Pancreas (tissue), 10 donors: ENCODE measurements at regions not wholly inside any gene's neighbourhood (a gene's known extent, or its start where the extent isn't known, plus 50 kb on each side); places are given as distances from the start of the nearest gene placed in this dataset.
"Not testable (repeated sequence)": the region's sequence is repeated elsewhere in the genome, so short reads cannot be mapped to it uniquely, and the experiment has no call there.

ENCODE experiments used
- ATAC-seq, 4 donors: fragments of 200-7000 bp; cut with Tn5 transposase; one replicate each; pipeline versions ENCODE4 v1.8.0 to v1.9.1; 2020; ENCODE audit warnings: mild to moderate bottlenecking in 4 of 4, moderate library complexity in 4 of 4
- DNase-seq, 6 donors: peaks; one replicate each; pipeline ENCODE4 v3.0.0-alpha.2; 2020
- FAIRE-seq: peaks from 2 replicates; lab custom pipeline; 2012; peaks lifted over from hg19 to GRCh38; lab: Jason Lieb, UNC
- H3K27ac ChIP-seq, 4 donors: fragments of 200-600 bp; sonication (generic); 1 replicate in 3 of 4; 2 replicates in 1 of 4; pipeline versions ENCODE4 v1.5.0 to v1.8.0; 2020
- H3K27me3 ChIP-seq, 4 donors: fragments of 200-600 bp; one replicate each; pipeline ENCODE4 v1.8.0; 2021
- H3K36me3 ChIP-seq, 3 donors: fragments of 200-600 bp; sonication (generic) in 1 of 3; one replicate each; pipeline versions ENCODE4 v1.5.0 to v1.8.0; 2020 to 2021
- H3K4me1 ChIP-seq, 3 donors: fragments of 200-600 bp; one replicate each; pipeline ENCODE4 v1.8.0; 2021
- H3K4me3 ChIP-seq, 4 donors: fragments of 200-600 bp; sonication (generic) in 2 of 4; one replicate each; pipeline versions ENCODE4 v1.5.0 to v1.8.0; 2020 to 2021
- H3K9me3 ChIP-seq, 4 donors: fragments of 200-600 bp; one replicate each; pipeline ENCODE4 v1.8.0; 2021
- WGBS, 2 donors: extraction: QIAGEN DNeasy Blood & Tissue Kit; methylation state at CpG; one replicate each; pipeline ENCODE4 v1.1.7; 2013; 5-methylcytosine and 5-hydroxymethylcytosine counted together
- intact Hi-C, 3 donors: fragments of 100-400 bp; cut with DNase I; formaldehyde crosslinking; loops; one replicate each; pipeline versions ENCODE4 v1.11.1 to v1.14.2; 2022
- TF ChIP-seq, protein P1 (sequence below), 4 donors: fragments of 200-600 bp; sonication (generic) in 3 of 4; IDR thresholded peaks; one replicate each; pipeline versions ENCODE4 v1.5.0 to v1.8.0; 2021; ENCODE audit warnings: antibody characterized with exemption in 4 of 4
- donor health status: healthy with polysubstance abuse.
- donor health status: DM: no; HTN: no; CAD: no; lungs with moderate emphysema.
- donor health status: DM: no; HTN: no; CAD: no.
- donor health status: control.
- donor health status: control.
- donor health status: Bipolar disorder and iron deficiency.
- donor health status: DM: yes; HTN: yes; CAD: no.
- donor health status: DM: no; HTN: no; CAD: no.
- donor health status: DM: no; HTN: no; CAD: no.
- donor health status: DM: yes; HTN: yes; CAD: no.

DNA sequence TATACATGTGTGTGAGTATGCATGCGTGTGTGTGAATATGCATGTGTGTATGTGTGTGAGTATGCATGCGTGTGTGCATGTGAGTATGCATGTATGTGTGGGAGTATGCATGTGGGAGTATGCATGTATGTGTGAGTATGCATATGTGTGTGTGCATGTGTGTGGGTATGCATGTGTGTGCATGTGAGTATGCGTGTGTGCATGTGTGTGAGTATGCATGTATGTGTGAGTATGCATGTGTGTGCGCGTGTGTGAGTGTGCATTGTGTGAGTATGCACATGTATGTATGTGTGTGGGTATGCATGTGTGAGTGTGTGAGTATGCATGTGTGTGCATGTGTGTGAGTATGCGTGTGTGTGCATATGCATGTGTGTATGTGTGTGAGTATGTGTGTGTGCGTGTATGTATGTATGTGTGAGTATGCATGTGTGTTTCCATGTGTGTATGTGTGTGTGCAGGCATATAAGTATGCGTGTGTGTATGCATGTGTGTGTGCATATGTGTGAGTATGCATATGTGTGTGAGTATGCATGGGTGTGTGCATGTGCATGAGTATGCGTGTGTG, 97.9 kb upstream of the MED13L start:
- no peaks in the 10 kb centered on the region for H3K27me3 ChIP-seq
- peaks cover 0 to 8% (median 7%) of the 10 kb centered on the region in 3 donors for H3K4me1 ChIP-seq
- intact Hi-C loops, result no loop called here
- H3K36me3 ChIP-seq, result no peaks in the 10 kb centered on the region
- no peak overlapping the region for H3K4me3 ChIP-seq
- FAIRE-seq (no peak), ATAC-seq (no peak), DNase-seq (no peak)
- WGBS, 2 donors, result 83 to 92% methylated on average over 9 of the region's 9 CpGs
- TF ChIP-seq, protein P1, sequence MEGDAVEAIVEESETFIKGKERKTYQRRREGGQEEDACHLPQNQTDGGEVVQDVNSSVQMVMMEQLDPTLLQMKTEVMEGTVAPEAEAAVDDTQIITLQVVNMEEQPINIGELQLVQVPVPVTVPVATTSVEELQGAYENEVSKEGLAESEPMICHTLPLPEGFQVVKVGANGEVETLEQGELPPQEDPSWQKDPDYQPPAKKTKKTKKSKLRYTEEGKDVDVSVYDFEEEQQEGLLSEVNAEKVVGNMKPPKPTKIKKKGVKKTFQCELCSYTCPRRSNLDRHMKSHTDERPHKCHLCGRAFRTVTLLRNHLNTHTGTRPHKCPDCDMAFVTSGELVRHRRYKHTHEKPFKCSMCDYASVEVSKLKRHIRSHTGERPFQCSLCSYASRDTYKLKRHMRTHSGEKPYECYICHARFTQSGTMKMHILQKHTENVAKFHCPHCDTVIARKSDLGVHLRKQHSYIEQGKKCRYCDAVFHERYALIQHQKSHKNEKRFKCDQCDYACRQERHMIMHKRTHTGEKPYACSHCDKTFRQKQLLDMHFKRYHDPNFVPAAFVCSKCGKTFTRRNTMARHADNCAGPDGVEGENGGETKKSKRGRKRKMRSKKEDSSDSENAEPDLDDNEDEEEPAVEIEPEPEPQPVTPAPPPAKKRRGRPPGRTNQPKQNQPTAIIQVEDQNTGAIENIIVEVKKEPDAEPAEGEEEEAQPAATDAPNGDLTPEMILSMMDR (IDR thresholded peaks at IDR 0.05), result no peak
- H3K27ac ChIP-seq, result no peak overlapping the region
- H3K9me3 ChIP-seq, result no peaks in the 10 kb centered on the region

DNA sequence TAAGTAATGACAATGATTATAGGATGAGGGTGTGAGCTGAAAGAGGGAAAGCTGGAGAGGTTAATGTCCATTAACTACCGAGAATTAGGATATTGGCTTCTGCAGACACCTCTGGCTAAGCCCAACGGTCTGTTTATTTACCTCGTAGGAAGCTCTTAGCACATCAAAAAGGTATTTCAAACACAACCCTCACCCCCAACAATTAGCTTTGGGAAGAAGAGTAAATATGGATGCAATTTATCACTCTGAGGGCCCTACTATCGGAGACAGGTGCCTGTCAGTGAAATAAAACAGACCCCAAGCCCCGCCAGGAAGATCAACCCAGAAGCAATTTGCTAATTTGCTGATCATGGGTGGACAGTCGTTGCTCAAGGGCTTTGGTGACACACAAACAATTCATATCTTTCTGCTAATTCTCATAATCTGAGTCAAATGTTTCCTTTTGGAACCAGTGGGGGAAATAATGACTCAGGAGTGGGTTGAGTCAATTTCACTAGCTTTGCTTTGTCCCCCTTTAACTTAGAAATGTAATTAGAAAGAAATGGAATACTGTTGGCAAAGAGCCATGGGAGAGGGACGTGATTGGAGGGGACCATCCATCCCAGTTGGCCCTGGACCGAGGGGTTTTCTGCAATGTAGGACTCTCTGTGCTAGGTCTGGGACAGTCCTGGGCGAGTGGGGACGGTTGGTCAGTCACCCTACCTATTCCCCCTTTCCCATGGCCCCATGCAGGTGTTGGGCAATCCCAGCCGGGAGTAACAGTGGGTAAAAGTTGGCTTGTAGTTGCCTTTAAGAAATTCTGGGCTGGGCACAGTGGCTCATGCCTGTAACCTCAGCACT, 99.1 kb upstream of the MED13L start:
- Histone ChIP-seq H3K27me3 (no peaks in the 10 kb centered on the region), H3K36me3 (no peaks in the 10 kb centered on the region), H3K4me1 (peaks cover 0 to 8% (median 7%) of the 10 kb centered on the region in 3 donors), H3K4me3 (no peak overlapping the region), H3K9me3 (no peaks in the 10 kb centered on the region), H3K27ac (no peak overlapping the region)
- 55 to 61% methylated on average over 11 of the region's 11 CpGs for WGBS, 2 donors
- FAIRE-seq (no peak), ATAC-seq (no peak), DNase-seq (no peak)
- intact Hi-C loops, result no loop called here
- TF ChIP-seq, protein P1 (IDR thresholded peaks at IDR 0.05), result no peak

DNA sequence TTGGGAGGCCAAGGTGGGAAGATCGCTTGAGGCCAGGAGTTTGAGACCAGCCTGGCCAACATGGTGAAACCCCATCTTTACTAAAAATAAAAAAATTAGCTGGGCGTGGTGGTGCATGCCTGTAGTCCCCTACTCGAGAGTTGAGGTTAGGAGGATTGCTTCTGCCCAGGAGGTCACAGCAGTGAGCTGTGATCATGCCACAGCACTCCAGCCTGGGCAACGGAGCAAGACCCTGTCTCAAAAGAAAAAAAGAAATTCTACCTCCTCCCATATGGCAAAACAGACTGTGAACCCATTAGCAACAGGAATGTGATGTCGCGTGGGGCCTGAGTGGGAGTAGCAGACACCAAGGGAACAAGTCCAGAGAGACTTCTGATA, 99.7 kb upstream of the MED13L start:
- H3K27ac ChIP-seq, H3K4me3 ChIP-seq, H3K36me3 ChIP-seq, H3K4me1 ChIP-seq, H3K9me3 ChIP-seq, H3K27me3 ChIP-seq, ATAC-seq, DNase-seq, intact Hi-C loops, FAIRE-seq: not testable (repeated sequence)
- WGBS, 2 donors, result 86 to 93% methylated on average over 6 of the region's 6 CpGs

DNA sequence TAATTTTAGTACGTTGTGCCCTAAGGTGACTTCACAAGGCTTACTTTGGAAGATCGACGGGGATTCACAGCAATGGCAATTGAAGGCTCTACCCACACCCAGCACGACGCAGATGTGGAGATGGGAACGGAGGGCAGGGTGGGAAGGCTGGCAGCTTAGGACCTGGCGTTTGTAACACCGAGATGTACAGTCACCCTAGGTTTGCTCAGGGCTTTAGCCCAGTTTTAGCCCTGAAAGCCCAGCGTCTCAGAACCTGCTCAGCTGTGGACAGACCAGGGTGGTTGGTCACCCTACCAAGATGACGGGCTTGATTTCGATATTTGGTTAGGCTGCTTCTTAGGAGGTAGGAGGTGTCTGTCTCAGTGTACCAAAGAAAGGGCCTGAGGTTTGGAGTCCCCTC, 100.5 kb upstream of the MED13L start:
- Histone ChIP-seq H3K4me1 (peaks cover 0 to 6% (median 5%) of the 10 kb centered on the region in 3 donors), H3K4me3 (no peak overlapping the region), H3K27ac (no peak overlapping the region), H3K9me3 (no peaks in the 10 kb centered on the region), H3K36me3 (no peaks in the 10 kb centered on the region), H3K27me3 (no peaks in the 10 kb centered on the region)
- intact Hi-C loops, result no loop called here
- FAIRE-seq (no peak), DNase-seq (no peak), ATAC-seq (no peak)
- TF ChIP-seq, protein P1 (IDR thresholded peaks at IDR 0.05), result no peak
- WGBS, 2 donors, result 72 to 78% methylated on average over 11 of the region's 11 CpGs

DNA sequence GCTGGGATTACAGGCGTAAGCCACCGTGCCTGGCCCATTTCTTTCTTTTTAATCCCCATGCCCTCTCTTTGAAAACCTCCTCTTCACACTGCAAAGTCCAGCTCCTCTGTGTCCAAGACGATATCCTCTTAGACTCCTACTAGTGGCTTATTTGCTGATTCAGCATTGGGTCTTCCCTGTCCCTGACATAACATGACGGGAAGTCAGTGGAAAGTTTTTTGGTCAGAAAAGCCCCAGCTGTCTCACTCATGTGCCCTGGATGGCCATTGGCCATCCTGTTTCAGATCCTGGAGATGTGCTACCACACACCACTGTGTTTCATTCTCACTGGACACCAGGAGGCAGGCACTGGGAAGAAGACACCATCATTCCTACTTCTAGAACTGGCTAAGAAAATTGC, 102.6 kb upstream of the MED13L start:
- H3K4me1 ChIP-seq, result peaks cover 0 to 5% (median 0%) of the 10 kb centered on the region in 3 donors
- DNase-seq, result no peak
- no peaks in the 10 kb centered on the region for H3K27me3 ChIP-seq
- intact Hi-C loops, result no loop called here
- WGBS, 2 donors, result 92 to 94% methylated on average over 4 of the region's 4 CpGs
- H3K36me3 ChIP-seq, result no peaks in the 10 kb centered on the region
- H3K27ac ChIP-seq, result no peak overlapping the region
- FAIRE-seq, result no peak
- peak in 1 of 4 donors; percentile 25 for ATAC-seq
- no peaks in the 10 kb centered on the region for H3K9me3 ChIP-seq
- TF ChIP-seq, protein P1 (IDR thresholded peaks at IDR 0.05), result no peak
- no peak overlapping the region for H3K4me3 ChIP-seq

DNA sequence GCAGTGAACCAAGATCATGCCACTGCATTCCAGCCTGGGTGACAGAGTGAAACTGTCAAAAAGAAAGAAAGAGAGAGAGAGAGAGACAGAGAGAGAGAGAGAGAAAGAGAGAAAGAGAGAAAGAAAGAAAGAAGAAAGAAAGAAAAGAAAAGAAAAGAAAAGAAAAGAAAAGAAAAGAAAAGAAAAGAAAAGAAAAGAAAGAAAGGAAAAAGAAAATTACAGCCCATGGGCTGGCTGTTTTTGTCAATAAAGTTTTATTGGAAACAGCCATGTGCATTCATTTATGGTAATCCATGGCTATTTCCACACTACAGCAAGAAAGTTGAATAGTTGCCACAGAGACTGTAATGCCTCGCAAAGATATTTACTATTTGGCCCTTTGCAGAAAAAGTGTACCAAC, 103.2 kb upstream of the MED13L start:
- intact Hi-C loops, H3K4me3 ChIP-seq, H3K27ac ChIP-seq, H3K27me3 ChIP-seq, FAIRE-seq, DNase-seq, ATAC-seq, H3K36me3 ChIP-seq, H3K9me3 ChIP-seq, H3K4me1 ChIP-seq: not testable (repeated sequence)
- 94 to 97% methylated on average over 1 of the region's 1 CpG for WGBS, 2 donors
